Lung (tissue), 11 donors: ENCODE measurements at regions not wholly inside any gene's neighbourhood (a gene's known extent, or its start where the extent isn't known, plus 50 kb on each side); places are given as distances from the start of the nearest gene placed in this dataset.
A peak's percentile ranks its signal among the peaks of the same experiment; 100 is the strongest.

Experiments used
- ATAC-seq: fragments of 200-7000 bp; cut with Tn5 transposase; one replicate; pipeline ENCODE4 v1.9.1; 2020; ENCODE audit warnings: moderate number of reproducible peaks; ENCODE audit not compliant: insufficient read depth, low FRiP score
- DNase-seq, 3 donors: peaks; one replicate each; pipeline ENCODE4 v3.0.0-alpha.2; 2013 to 2017
- H3K27ac ChIP-seq, 2 donors: one replicate each; pipeline ENCODE4 v1.5.1; 2013; ENCODE audit warnings: mild to moderate bottlenecking in 2 of 2, moderate library complexity in 2 of 2, control low read depth in 1 of 2, inconsistent platforms in 1 of 2, low read depth in 1 of 2, low read length in 1 of 2
- H3K27me3 ChIP-seq, 3 donors: one replicate each; pipeline ENCODE4 v1.5.1; 2013; ENCODE audit warnings: low read length in 2 of 3; ENCODE audit not compliant: control insufficient read depth in 3 of 3, insufficient read depth in 3 of 3
- H3K36me3 ChIP-seq, 4 donors: one replicate each; pipeline ENCODE4 v1.5.1; 2013; ENCODE audit warnings: low read length in 4 of 4, mild to moderate bottlenecking in 1 of 4, moderate library complexity in 1 of 4; ENCODE audit not compliant: control insufficient read depth in 4 of 4, insufficient read depth in 4 of 4
- H3K4me1 ChIP-seq, 5 donors: one replicate each; pipeline ENCODE4 v1.5.1; 2013; ENCODE audit warnings: low read length in 5 of 5, mild to moderate bottlenecking in 2 of 5, moderate library complexity in 1 of 5; ENCODE audit not compliant: control insufficient read depth in 5 of 5, insufficient read depth in 5 of 5
- H3K4me3 ChIP-seq: one replicate; pipeline ENCODE4 v1.5.1; 2013; ENCODE audit warnings: mild to moderate bottlenecking, control low read depth, moderate library complexity
- H3K9ac ChIP-seq, 2 donors: one replicate each; pipeline ENCODE4 v1.5.1; 2013; ENCODE audit warnings: low read length in 2 of 2, control low read depth in 1 of 2; ENCODE audit not compliant: insufficient read depth in 1 of 2
- H3K9me3 ChIP-seq, 4 donors: one replicate each; pipeline ENCODE4 v1.5.1; 2013; ENCODE audit warnings: low read length in 3 of 4, mild to moderate bottlenecking in 1 of 4, moderate library complexity in 1 of 4; ENCODE audit not compliant: control insufficient read depth in 4 of 4, insufficient read depth in 3 of 4
- WGBS, 2 donors: extraction: QIAGEN DNeasy Blood & Tissue Kit; methylation state at CpG; one replicate each; pipeline ENCODE4 v1.1.7; 2013; 5-methylcytosine and 5-hydroxymethylcytosine counted together
- TF ChIP-seq, protein P1 (sequence below): IDR thresholded peaks from 2 replicates; pipeline ENCODE4 v1.5.1; 2012; ENCODE audit warnings: mild to moderate bottlenecking; ENCODE audit errors: control extremely low read depth, extremely low read depth
- donor health status: control.
- donor health status: control.
- donor health status: Bipolar disorder and iron deficiency.
- donor health status: healthy.
- donor health status: DM: yes; HTN: yes; CAD: no.

GRCh38 chr4:52246827-52247226 is 195.7 kb downstream of the SPATA18 start:
- no peaks in the 10 kb centered on the region for H3K27me3 ChIP-seq
- H3K27ac ChIP-seq, result no peak overlapping the region
- DNase-seq (no peak), ATAC-seq (no peak)
- H3K9me3 ChIP-seq, result peaks cover 0 to under 1% (median 0%) of the 10 kb centered on the region in 4 donors
- H3K36me3 ChIP-seq, result no peaks in the 10 kb centered on the region
- H3K4me1 ChIP-seq, result peaks cover 0 to 41% (median 6%) of the 10 kb centered on the region in 5 donors
- TF ChIP-seq, protein P1, sequence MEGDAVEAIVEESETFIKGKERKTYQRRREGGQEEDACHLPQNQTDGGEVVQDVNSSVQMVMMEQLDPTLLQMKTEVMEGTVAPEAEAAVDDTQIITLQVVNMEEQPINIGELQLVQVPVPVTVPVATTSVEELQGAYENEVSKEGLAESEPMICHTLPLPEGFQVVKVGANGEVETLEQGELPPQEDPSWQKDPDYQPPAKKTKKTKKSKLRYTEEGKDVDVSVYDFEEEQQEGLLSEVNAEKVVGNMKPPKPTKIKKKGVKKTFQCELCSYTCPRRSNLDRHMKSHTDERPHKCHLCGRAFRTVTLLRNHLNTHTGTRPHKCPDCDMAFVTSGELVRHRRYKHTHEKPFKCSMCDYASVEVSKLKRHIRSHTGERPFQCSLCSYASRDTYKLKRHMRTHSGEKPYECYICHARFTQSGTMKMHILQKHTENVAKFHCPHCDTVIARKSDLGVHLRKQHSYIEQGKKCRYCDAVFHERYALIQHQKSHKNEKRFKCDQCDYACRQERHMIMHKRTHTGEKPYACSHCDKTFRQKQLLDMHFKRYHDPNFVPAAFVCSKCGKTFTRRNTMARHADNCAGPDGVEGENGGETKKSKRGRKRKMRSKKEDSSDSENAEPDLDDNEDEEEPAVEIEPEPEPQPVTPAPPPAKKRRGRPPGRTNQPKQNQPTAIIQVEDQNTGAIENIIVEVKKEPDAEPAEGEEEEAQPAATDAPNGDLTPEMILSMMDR, result no peak
- H3K9ac ChIP-seq, result no peak overlapping the region
- 71 to 72% methylated on average over 1 of the region's 1 CpG for WGBS, 2 donors
- H3K4me3 ChIP-seq, result no peak overlapping the region

DNA sequence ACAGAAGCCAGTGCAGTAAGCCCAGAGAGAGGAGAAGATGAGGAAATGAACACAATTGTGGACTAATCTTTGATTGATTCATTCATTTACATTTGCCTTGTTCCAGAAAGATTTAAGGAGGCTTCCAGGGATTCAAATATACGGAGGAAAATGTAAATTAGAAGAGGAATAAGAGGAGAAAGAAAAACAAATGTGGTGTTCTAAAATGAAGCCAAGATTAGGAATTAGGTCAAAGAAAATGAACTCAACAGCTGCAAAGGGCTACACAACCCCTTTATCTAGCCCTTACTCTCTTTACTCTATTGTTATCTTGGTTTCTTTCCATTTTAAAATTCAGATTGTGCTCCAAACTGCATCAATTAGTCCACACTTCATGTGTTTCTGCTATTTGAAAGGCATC is 196.8 kb downstream of the SPATA18 start:
- peaks cover 0 to 41% (median 6%) of the 10 kb centered on the region in 5 donors for H3K4me1 ChIP-seq
- no peak overlapping the region for H3K9ac ChIP-seq
- H3K27ac ChIP-seq, result no peak overlapping the region
- ATAC-seq, result no peak
- TF ChIP-seq, protein P1, result no peak
- DNase-seq, result peak in 2 of 3 donors; percentile 40 to 52
- H3K36me3 ChIP-seq, result no peaks in the 10 kb centered on the region
- no peak overlapping the region for H3K4me3 ChIP-seq
- 56 to 72% methylated on average over 1 of the region's 1 CpG for WGBS, 2 donors
- no peaks in the 10 kb centered on the region for H3K27me3 ChIP-seq
- peaks cover 0 to 4% (median 2%) of the 10 kb centered on the region in 4 donors for H3K9me3 ChIP-seq

DNA sequence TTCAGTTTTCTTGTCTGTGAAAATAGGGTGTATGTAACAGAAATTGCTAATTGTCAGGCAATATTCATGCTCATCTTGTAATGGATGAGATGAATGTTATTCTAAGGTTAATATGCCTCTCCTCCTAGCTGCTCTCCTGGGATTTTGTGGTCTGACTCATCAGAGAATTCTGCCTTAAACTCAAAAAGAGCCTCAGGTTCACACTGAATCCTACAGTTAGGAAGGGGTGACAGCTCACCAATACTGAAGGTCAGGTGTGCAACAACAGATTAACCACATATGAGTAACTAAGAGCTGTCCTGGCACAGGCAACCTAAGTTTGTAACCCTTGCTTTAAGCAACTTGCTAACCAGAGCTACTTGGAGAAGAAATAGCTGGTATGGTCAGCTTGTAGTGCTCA is 197.7 kb downstream of the SPATA18 start:
- Histone ChIP-seq H3K9me3 (peaks cover 0 to 4% (median 2%) of the 10 kb centered on the region in 4 donors), H3K27me3 (no peaks in the 10 kb centered on the region), H3K27ac (no peak overlapping the region), H3K36me3 (no peaks in the 10 kb centered on the region), H3K4me1 (peaks cover 0 to 41% (median 6%) of the 10 kb centered on the region in 5 donors), H3K9ac (no peak overlapping the region), H3K4me3 (no peak overlapping the region)
- TF ChIP-seq, protein P1, result no peak
- DNase-seq, result no peak
- no peak for ATAC-seq

DNA sequence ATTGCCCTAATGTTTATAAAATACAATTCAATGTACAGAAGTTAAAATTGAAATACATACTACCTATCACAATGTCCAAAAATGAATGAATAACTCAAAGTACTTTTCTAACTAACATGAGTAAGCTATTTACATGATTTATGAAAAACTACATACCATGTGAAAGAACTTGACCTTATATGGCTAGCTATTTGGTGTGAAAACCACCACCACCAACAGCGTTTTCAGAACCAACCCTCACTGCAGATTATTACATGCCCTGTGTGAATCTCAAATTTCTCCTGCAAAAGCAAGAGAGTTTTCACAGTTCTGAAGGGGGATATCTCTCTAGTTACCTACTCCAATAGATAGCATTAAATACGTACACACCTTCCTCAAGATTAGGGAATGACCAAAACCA is 198.5 kb downstream of the SPATA18 start:
- Histone ChIP-seq H3K4me1 (peaks cover 0 to 34% (median 4%) of the 10 kb centered on the region in 5 donors), H3K4me3 (no peak overlapping the region), H3K27ac (no peak overlapping the region), H3K27me3 (no peaks in the 10 kb centered on the region), H3K9me3 (peaks cover 0 to 4% (median 2%) of the 10 kb centered on the region in 4 donors), H3K9ac (no peak overlapping the region), H3K36me3 (no peaks in the 10 kb centered on the region)
- ATAC-seq (no peak), DNase-seq (no peak)
- 79 to 83% methylated on average over 2 of the region's 2 CpGs for WGBS, 2 donors
- TF ChIP-seq, protein P1, result no peak
